KOPT-K1 (cell line): ENCODE measurements at regions not wholly inside any gene's neighbourhood (a gene's known extent, or its start where the extent isn't known, plus 50 kb on each side); places are given as distances from the start of the nearest gene placed in this dataset.

Source experiments
- H3K27ac ChIP-seq: fragments of 200-600 bp; sonication (generic); 2 replicates; pipeline ENCODE4 v1.5.1; 2016; ENCODE audit warnings: antibody characterized with exemption, mild to moderate bottlenecking, low read depth, low read length; ENCODE audit not compliant: poor library complexity, severe bottlenecking
- H3K36me3 ChIP-seq: fragments of 200-600 bp; sonication (generic); 2 replicates; pipeline ENCODE4 v1.5.1; 2017; ENCODE audit warnings: antibody characterized with exemption, mild to moderate bottlenecking, low read length, moderate library complexity; ENCODE audit not compliant: insufficient read depth
- H3K9me3 ChIP-seq: fragments of 200-600 bp; sonication (generic); 2 replicates; pipeline ENCODE4 v1.5.1; 2017; ENCODE audit warnings: antibody characterized with exemption, low read length, mild to moderate bottlenecking; ENCODE audit not compliant: insufficient read depth, poor library complexity, severe bottlenecking

GRCh38 chr14:47790477-47790876 is 115.1 kb upstream of the MDGA2 start:
- Histone ChIP-seq H3K36me3 (no peaks in the 10 kb centered on the region), H3K27ac (no peak overlapping the region), H3K9me3 (no peaks in the 10 kb centered on the region)

GRCh38 chr14:47785058-47785457 is 109.7 kb upstream of the MDGA2 start:
- H3K27ac ChIP-seq = no peak overlapping the region
- no peaks in the 10 kb centered on the region for H3K9me3 ChIP-seq
- H3K36me3 ChIP-seq = no peaks in the 10 kb centered on the region

GRCh38 chr14:47778631-47779030 is 103.2 kb upstream of the MDGA2 start:
- no peak overlapping the region for H3K27ac ChIP-seq
- H3K9me3 ChIP-seq = no peaks in the 10 kb centered on the region
- H3K36me3 ChIP-seq = no peaks in the 10 kb centered on the region

- Histone ChIP-seq H3K36me3 (no peaks in the 10 kb centered on the region), H3K9me3 (no peaks in the 10 kb centered on the region), H3K27ac (no peak overlapping the region)
Measured at GRCh38 chr14:47772652-47773051, 97.2 kb upstream of the MDGA2 start.

- no peaks in the 10 kb centered on the region for H3K36me3 ChIP-seq
- no peak overlapping the region for H3K27ac ChIP-seq
- H3K9me3 ChIP-seq = no peaks in the 10 kb centered on the region
Measured at GRCh38 chr14:47763188-47763854, 87.9 kb upstream of the MDGA2 start.

- no peak overlapping the region for H3K27ac ChIP-seq
- H3K36me3 ChIP-seq = no peaks in the 10 kb centered on the region
- no peaks in the 10 kb centered on the region for H3K9me3 ChIP-seq
Measured at GRCh38 chr14:47746986-47747385, 71.6 kb upstream of the MDGA2 start.

- Histone ChIP-seq H3K9me3 (no peaks in the 10 kb centered on the region), H3K36me3 (no peaks in the 10 kb centered on the region), H3K27ac (no peak overlapping the region)
Measured at GRCh38 chr14:47744155-47744554, 68.8 kb upstream of the MDGA2 start.

GRCh38 chr14:47739541-47739940 is 64.1 kb upstream of the MDGA2 start:
- Histone ChIP-seq H3K27ac (no peak overlapping the region), H3K36me3 (no peaks in the 10 kb centered on the region), H3K9me3 (no peaks in the 10 kb centered on the region)

- Histone ChIP-seq H3K27ac (no peak overlapping the region), H3K9me3 (no peaks in the 10 kb centered on the region), H3K36me3 (no peaks in the 10 kb centered on the region)
Measured at GRCh38 chr14:47730296-47730695, 54.9 kb upstream of the MDGA2 start.
